ENCODE measurements at regions not wholly inside any gene's neighbourhood (a gene's known extent, or its start where the extent isn't known, plus 50 kb on each side); places are given as distances from the start of the nearest gene placed in this dataset.

DNA sequence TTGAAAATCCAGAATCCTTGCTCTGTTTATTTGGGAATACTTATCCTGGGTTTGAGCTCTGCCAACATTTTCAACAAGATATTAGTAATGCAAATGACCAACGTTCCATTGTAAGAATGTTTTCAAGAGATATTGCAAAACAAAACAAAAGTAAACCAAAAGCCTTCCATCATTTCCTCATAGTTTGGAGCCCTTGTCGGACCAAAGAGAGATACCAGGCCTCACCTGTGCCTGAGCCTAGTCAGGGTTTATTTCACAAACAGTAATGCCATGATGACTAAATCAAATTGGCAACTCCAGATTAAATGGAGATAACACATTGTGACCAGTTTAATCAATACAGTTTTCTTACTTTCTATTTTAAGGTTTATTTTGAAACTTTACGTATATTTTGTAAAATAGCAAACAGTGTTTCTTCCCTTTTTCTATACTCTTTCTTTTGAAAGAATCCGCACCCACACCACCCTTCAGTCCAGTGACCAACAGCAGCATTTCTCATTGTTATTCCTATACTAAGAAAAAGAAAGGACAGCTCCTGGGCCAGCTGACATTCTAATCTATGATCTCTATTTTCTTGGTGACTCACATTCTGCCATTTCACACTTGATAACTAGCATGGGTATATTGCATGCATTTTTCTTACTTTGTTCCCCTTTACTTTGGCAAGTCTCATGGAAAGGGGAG, 168.5 kb upstream of the MEOX2 start:
- TF ChIP-seq CTCF (IDR thresholded peaks at IDR 0.05; ENCODE audit: poor library complexity, severe bottlenecking), result no peak
- Histone ChIP-seq H3K27ac (ENCODE audit: poor library complexity, severe bottlenecking) (no peak overlapping the region), H3K9me3 (ENCODE audit: severe bottlenecking) (no peaks in the 10 kb centered on the region), H3K4me3 (ENCODE audit: severe bottlenecking) (no peak overlapping the region), H3K27me3 (ENCODE audit: insufficient read depth, poor library complexity, severe bottlenecking) (no peaks in the 10 kb centered on the region), H3K36me3 (ENCODE audit: low read depth) (no peaks in the 10 kb centered on the region), H3K4me1 (ENCODE audit: insufficient read depth, poor library complexity, severe bottlenecking) (no peaks in the 10 kb centered on the region)
- ATAC-seq (ENCODE audit: low read depth), result no peak
- DNase-seq (ENCODE audit: low spot score), result no peak

GRCh38 chr7:15853832-15854470, 167.5 kb upstream of the MEOX2 start:
- Histone ChIP-seq H3K36me3 (ENCODE audit: low read depth) (no peaks in the 10 kb centered on the region), H3K4me1 (ENCODE audit: insufficient read depth, poor library complexity, severe bottlenecking) (no peaks in the 10 kb centered on the region), H3K27ac (ENCODE audit: poor library complexity, severe bottlenecking) (no peak overlapping the region), H3K27me3 (ENCODE audit: insufficient read depth, poor library complexity, severe bottlenecking) (no peaks in the 10 kb centered on the region), H3K4me3 (ENCODE audit: severe bottlenecking) (no peak overlapping the region), H3K9me3 (ENCODE audit: severe bottlenecking) (no peaks in the 10 kb centered on the region)
- no peak for TF ChIP-seq CTCF (IDR thresholded peaks at IDR 0.05; ENCODE audit: poor library complexity, severe bottlenecking)
- DNase-seq (ENCODE audit: low spot score) (no peak), ATAC-seq (ENCODE audit: low read depth) (no peak)

GRCh38 chr7:15851201-15851600, 164.7 kb upstream of the MEOX2 start:
- H3K27ac ChIP-seq (ENCODE audit: poor library complexity, severe bottlenecking), result no peak overlapping the region
- H3K4me3 ChIP-seq (ENCODE audit: severe bottlenecking), result no peak overlapping the region
- no peak for TF ChIP-seq CTCF (IDR thresholded peaks at IDR 0.05; ENCODE audit: poor library complexity, severe bottlenecking)
- H3K27me3 ChIP-seq (ENCODE audit: insufficient read depth, poor library complexity, severe bottlenecking), result no peaks in the 10 kb centered on the region
- DNase-seq (ENCODE audit: low spot score), result no peak
- H3K9me3 ChIP-seq (ENCODE audit: severe bottlenecking), result no peaks in the 10 kb centered on the region
- ATAC-seq (ENCODE audit: low read depth), result no peak
- H3K36me3 ChIP-seq (ENCODE audit: low read depth), result no peaks in the 10 kb centered on the region
- no peaks in the 10 kb centered on the region for H3K4me1 ChIP-seq (ENCODE audit: insufficient read depth, poor library complexity, severe bottlenecking)

- DNase-seq (ENCODE audit: low spot score) (no peak), ATAC-seq (ENCODE audit: low read depth) (no peak)
- H3K27ac ChIP-seq (ENCODE audit: poor library complexity, severe bottlenecking), result no peak overlapping the region
- no peaks in the 10 kb centered on the region for H3K4me1 ChIP-seq (ENCODE audit: insufficient read depth, poor library complexity, severe bottlenecking)
- H3K27me3 ChIP-seq (ENCODE audit: insufficient read depth, poor library complexity, severe bottlenecking), result no peaks in the 10 kb centered on the region
- H3K9me3 ChIP-seq (ENCODE audit: severe bottlenecking), result no peaks in the 10 kb centered on the region
- no peak for TF ChIP-seq CTCF (IDR thresholded peaks at IDR 0.05; ENCODE audit: poor library complexity, severe bottlenecking)
- no peaks in the 10 kb centered on the region for H3K36me3 ChIP-seq (ENCODE audit: low read depth)
- no peak overlapping the region for H3K4me3 ChIP-seq (ENCODE audit: severe bottlenecking)
Observed at GRCh38 chr7:15848901-15849300, 162.4 kb upstream of the MEOX2 start.

DNA sequence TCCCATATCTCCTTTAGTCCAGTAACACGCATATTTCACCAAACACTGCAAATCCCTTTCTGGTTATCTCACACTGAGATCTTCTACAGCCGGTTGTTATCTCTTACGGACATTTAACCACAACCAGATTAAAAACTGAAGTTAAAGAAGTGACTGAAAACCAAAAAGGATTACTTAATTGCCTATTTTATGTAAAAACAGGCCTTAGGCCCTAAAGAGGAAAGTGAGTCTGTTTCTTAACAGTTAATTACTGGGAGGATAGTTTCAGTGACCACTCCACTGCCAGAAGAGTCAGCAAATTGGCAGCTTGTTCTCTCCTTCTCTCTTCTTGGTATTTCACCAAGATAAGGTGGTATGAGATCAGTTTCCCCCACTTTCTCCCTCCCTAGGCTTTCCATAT, 161.9 kb upstream of the MEOX2 start:
- Histone ChIP-seq H3K36me3 (ENCODE audit: low read depth) (no peaks in the 10 kb centered on the region), H3K4me3 (ENCODE audit: severe bottlenecking) (no peak overlapping the region), H3K4me1 (ENCODE audit: insufficient read depth, poor library complexity, severe bottlenecking) (no peaks in the 10 kb centered on the region), H3K27ac (ENCODE audit: poor library complexity, severe bottlenecking) (no peak overlapping the region), H3K9me3 (ENCODE audit: severe bottlenecking) (no peaks in the 10 kb centered on the region), H3K27me3 (ENCODE audit: insufficient read depth, poor library complexity, severe bottlenecking) (no peaks in the 10 kb centered on the region)
- ATAC-seq (ENCODE audit: low read depth) (no peak), DNase-seq (ENCODE audit: low spot score) (no peak)
- TF ChIP-seq CTCF (IDR thresholded peaks at IDR 0.05; ENCODE audit: poor library complexity, severe bottlenecking), result no peak
